Liver (tissue), 8 donors: ENCODE measurements at regions not wholly inside any gene's neighbourhood (a gene's known extent, or its start where the extent isn't known, plus 50 kb on each side); places are given as distances from the start of the nearest gene placed in this dataset.

Experiments used
- DNase-seq: peaks from one replicate; pipeline ENCODE4 v3.0.0-alpha.2; 2017; ENCODE audit warnings: low spot score
- H3K27ac ChIP-seq, 2 donors: one replicate each; pipeline ENCODE4 v1.7.0; 2013; ENCODE audit warnings: inconsistent platforms in 2 of 2, low read length in 2 of 2, control low read depth in 1 of 2, low read depth in 1 of 2, mild to moderate bottlenecking in 1 of 2
- H3K27me3 ChIP-seq, 4 donors: one replicate each; pipeline versions ENCODE4 v1.6.1 to v1.7.0; 2013; ENCODE audit warnings: low read length in 3 of 4, inconsistent platforms in 1 of 4, mild to moderate bottlenecking in 1 of 4, moderate library complexity in 1 of 4; ENCODE audit not compliant: control insufficient read depth in 4 of 4, insufficient read depth in 4 of 4
- H3K36me3 ChIP-seq, 4 donors: one replicate each; pipeline versions ENCODE4 v1.6.1 to v1.7.0; 2013; ENCODE audit warnings: low read length in 3 of 4, mild to moderate bottlenecking in 3 of 4, low read depth in 1 of 4, moderate library complexity in 1 of 4; ENCODE audit not compliant: control insufficient read depth in 4 of 4, insufficient read depth in 3 of 4
- H3K4me1 ChIP-seq, 4 donors: one replicate each; pipeline versions ENCODE4 v1.6.1 to v1.7.0; 2013; ENCODE audit warnings: low read length in 3 of 4, mild to moderate bottlenecking in 3 of 4, moderate library complexity in 1 of 4; ENCODE audit not compliant: control insufficient read depth in 4 of 4, insufficient read depth in 4 of 4
- H3K4me3 ChIP-seq, 3 donors: one replicate each; pipeline versions ENCODE4 v1.6.1 to v1.7.0; 2013; ENCODE audit warnings: low read length in 3 of 3, control low read depth in 1 of 3, low read depth in 1 of 3, mild to moderate bottlenecking in 1 of 3
- H3K9ac ChIP-seq, 2 donors: one replicate each; pipeline ENCODE4 v1.7.0; 2013; ENCODE audit warnings: low read length in 2 of 2, mild to moderate bottlenecking in 2 of 2, moderate library complexity in 2 of 2, control low read depth in 1 of 2, low read depth in 1 of 2
- H3K9me3 ChIP-seq, 4 donors: one replicate each; pipeline versions ENCODE4 v1.6.1 to v1.7.0; 2013; ENCODE audit warnings: low read length in 3 of 4; ENCODE audit not compliant: control insufficient read depth in 4 of 4
- ATF3 ChIP-seq: IDR thresholded peaks from 2 replicates; pipeline ENCODE4 v1.6.1; 2016; ENCODE audit warnings: antibody characterized with exemption
- CTCF ChIP-seq: fragments of 150-350 bp; IDR thresholded peaks from 2 replicates; pipeline ENCODE4 v1.5.1; 2017; ENCODE audit warnings: improper control_type of control experiment, low read depth, low read length; ENCODE audit not compliant: missing input control
- EGR1 ChIP-seq, 2 donors: IDR thresholded peaks; 2 replicates each; pipeline ENCODE4 v1.6.1; 2016 to 2018; ENCODE audit warnings: antibody characterized with exemption in 2 of 2, low read depth in 2 of 2
- FOXA1 ChIP-seq: IDR thresholded peaks from 2 replicates; pipeline ENCODE4 v1.6.1; 2016; ENCODE audit warnings: antibody characterized with exemption
- FOXA2 ChIP-seq: IDR thresholded peaks from 2 replicates; pipeline ENCODE4 v1.6.1; 2016; ENCODE audit warnings: antibody characterized with exemption
- GABPA ChIP-seq, 2 donors: IDR thresholded peaks in 1 of 2; conservative IDR thresholded peaks in 1 of 2; 2 replicates each; pipeline ENCODE4 v1.6.1; 2016; ENCODE audit warnings: antibody characterized with exemption in 2 of 2, mild to moderate bottlenecking in 1 of 2, moderate library complexity in 1 of 2
- HNF4A ChIP-seq, 2 donors: conservative IDR thresholded peaks; 2 replicates each; pipeline ENCODE4 v1.6.1; 2016; ENCODE audit warnings: antibody characterized with exemption in 2 of 2, mild to moderate bottlenecking in 2 of 2
- HNF4G ChIP-seq: IDR thresholded peaks from 2 replicates; pipeline ENCODE4 v1.6.1; 2016; ENCODE audit warnings: antibody characterized with exemption
- JUND ChIP-seq, 2 donors: IDR thresholded peaks; 2 replicates each; pipeline ENCODE4 v1.6.1; 2016; ENCODE audit warnings: antibody characterized with exemption in 2 of 2
- NR2F2 ChIP-seq: IDR thresholded peaks from 2 replicates; pipeline ENCODE4 v1.6.1; 2016; ENCODE audit warnings: antibody characterized with exemption
- RAD21 ChIP-seq, 2 donors: IDR thresholded peaks; 2 replicates each; pipeline ENCODE4 v1.6.1; 2016; ENCODE audit warnings: antibody characterized with exemption in 2 of 2, mild to moderate bottlenecking in 2 of 2
- REST ChIP-seq: IDR thresholded peaks from 2 replicates; pipeline ENCODE4 v1.6.1; 2016; ENCODE audit warnings: antibody characterized with exemption, mild to moderate bottlenecking
- RXRA ChIP-seq, 2 donors: IDR thresholded peaks; 2 replicates each; pipeline ENCODE4 v1.6.1; 2017 to 2018; ENCODE audit warnings: antibody characterized with exemption in 2 of 2, mild to moderate bottlenecking in 1 of 2
- SP1 ChIP-seq: IDR thresholded peaks from 2 replicates; pipeline ENCODE4 v1.6.1; 2018; ENCODE audit warnings: antibody characterized with exemption, mild to moderate bottlenecking
- TAF1 ChIP-seq: conservative IDR thresholded peaks from 2 replicates; pipeline ENCODE4 v1.6.1; 2016; ENCODE audit warnings: antibody characterized with exemption, mild to moderate bottlenecking
- YY1 ChIP-seq: IDR thresholded peaks from 2 replicates; pipeline ENCODE4 v1.6.1; 2016; ENCODE audit warnings: antibody characterized with exemption, mild to moderate bottlenecking
- WGBS: extraction: QIAGEN DNeasy Blood & Tissue Kit; methylation state at CpG from one replicate; pipeline ENCODE4 v1.1.7; 2013; 5-methylcytosine and 5-hydroxymethylcytosine counted together
- TF ChIP-seq, protein P1 (sequence below): IDR thresholded peaks from 2 replicates; pipeline ENCODE4 v1.6.1; 2016; ENCODE audit warnings: antibody characterized with exemption
- TF ChIP-seq, protein P2 (sequence below): IDR thresholded peaks from 2 replicates; pipeline ENCODE4 v1.6.1; 2016; ENCODE audit warnings: antibody characterized with exemption
- donor health status: healthy.
- donor health status: healthy.
- donor health status: healthy.
- donor health status: healthy.
- donor health status: healthy.

DNA sequence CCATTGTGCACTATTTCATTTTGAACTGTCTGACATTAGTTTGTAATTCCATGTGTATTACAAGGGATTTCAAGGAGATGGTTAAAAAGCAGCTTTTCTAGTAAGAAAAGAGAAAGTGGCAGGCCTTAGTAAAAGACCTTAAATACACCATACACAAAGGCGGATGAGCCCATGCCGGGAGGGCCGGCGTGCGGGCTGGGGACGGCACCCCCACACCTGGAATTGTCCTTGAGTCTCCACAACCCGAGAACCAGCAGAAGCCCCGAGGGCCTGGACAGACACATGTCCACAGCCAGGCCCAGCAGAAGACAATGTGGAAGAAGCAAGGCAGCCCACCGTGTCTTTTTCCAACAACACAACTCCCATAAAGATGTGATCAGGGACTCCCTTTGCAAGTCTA is 123.7 kb upstream of the TCERG1L start:
- no peaks in the 10 kb centered on the region for H3K27me3 ChIP-seq
- H3K27ac ChIP-seq, result no peak overlapping the region
- H3K36me3 ChIP-seq, result no peaks in the 10 kb centered on the region
- DNase-seq, result no peak
- TF ChIP-seq EGR1 (IDR thresholded peaks at IDR 0.05; ENCODE audit: low read depth in 2 of 2) (no peak), JUND (IDR thresholded peaks at IDR 0.05) (no peak), FOXA2 (no peak), CTCF (no peak), GABPA (IDR thresholded peaks at IDR 0.05 in 1 of 2, conservative IDR thresholded peaks at IDR 0.05 in 1 of 2) (no peak), RAD21 (IDR thresholded peaks at IDR 0.05) (no peak), REST (no peak), HNF4A (conservative IDR thresholded peaks at IDR 0.05) (no peak), TAF1 (no peak), SP1 (no peak), RXRA (IDR thresholded peaks at IDR 0.05) (no peak), YY1 (no peak), FOXA1 (no peak), HNF4G (no peak), NR2F2 (no peak), ATF3 (no peak)
- TF ChIP-seq, protein P1, sequence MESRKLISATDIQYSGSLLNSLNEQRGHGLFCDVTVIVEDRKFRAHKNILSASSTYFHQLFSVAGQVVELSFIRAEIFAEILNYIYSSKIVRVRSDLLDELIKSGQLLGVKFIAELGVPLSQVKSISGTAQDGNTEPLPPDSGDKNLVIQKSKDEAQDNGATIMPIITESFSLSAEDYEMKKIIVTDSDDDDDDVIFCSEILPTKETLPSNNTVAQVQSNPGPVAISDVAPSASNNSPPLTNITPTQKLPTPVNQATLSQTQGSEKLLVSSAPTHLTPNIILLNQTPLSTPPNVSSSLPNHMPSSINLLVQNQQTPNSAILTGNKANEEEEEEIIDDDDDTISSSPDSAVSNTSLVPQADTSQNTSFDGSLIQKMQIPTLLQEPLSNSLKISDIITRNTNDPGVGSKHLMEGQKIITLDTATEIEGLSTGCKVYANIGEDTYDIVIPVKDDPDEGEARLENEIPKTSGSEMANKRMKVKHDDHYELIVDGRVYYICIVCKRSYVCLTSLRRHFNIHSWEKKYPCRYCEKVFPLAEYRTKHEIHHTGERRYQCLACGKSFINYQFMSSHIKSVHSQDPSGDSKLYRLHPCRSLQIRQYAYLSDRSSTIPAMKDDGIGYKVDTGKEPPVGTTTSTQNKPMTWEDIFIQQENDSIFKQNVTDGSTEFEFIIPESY, result no peak
- TF ChIP-seq, protein P2, sequence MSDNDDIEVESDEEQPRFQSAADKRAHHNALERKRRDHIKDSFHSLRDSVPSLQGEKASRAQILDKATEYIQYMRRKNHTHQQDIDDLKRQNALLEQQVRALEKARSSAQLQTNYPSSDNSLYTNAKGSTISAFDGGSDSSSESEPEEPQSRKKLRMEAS, result no peak
- no peaks in the 10 kb centered on the region for H3K9me3 ChIP-seq
- no peak overlapping the region for H3K9ac ChIP-seq
- WGBS, result 93% methylated on average over 9 of the region's 9 CpGs
- H3K4me1 ChIP-seq, result no peaks in the 10 kb centered on the region
- no peak overlapping the region for H3K4me3 ChIP-seq
